ENCODE measurements at regions not wholly inside any gene's neighbourhood (a gene's known extent, or its start where the extent isn't known, plus 50 kb on each side); places are given as distances from the start of the nearest gene placed in this dataset.

DNA sequence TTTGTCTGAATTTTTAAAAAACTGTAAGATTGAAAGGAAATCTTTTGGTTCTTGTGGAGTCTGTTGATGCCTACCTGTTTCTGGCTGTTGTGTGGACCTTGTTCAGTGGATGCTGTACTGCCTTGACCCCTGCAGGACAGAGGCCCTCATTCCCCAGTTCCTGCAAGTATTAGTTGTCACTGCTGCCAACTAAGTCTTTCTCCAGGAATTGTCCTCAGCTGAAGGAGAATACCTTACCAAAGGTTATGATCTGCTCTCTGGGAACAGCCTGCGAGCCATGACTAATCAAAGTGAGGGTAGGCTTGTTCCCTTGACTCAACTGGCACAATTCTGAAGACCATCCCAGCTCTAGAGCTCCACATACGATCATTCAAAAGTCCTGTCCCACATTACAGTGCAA lies 145.3 kb upstream of the FST start:
- DNase-seq: no peak

DNA sequence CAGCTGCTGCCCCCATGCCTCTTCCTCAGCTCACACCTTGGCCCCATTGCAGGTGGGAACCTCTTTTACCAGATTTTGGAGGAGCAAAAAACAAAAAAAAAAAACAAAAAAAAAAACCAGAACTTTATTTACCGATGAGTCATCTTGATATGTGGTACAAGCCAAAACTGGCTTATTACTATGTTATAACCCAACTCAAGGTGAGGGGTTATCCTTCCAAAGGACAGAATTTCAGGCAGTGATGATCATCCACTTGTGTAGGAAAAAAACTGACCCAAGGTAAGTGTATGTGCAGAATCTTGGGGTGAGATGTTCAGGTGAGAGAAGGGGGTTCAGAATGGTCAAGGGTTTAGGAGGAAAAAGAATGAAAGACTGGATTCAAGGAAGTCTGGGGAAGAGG lies 142.6 kb upstream of the FST start:
- no peak for DNase-seq

DNA sequence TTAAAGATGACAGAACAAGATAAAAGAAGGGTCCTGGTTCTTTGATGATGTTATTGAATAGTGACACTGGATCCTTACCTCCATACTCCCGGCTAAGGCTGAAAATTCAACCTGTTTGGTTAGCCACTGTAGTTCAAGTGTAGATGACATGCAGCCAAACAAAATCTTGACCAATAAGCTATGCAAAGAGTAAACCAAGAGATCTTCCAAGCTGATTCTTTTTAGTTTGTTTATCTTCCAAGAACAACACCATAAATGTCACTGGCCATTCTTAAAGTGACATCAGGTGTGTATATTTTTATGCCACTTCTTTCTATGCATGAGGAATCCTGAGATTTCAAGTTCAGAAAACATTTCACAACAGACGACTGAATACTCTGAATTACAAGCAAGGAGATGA lies 141.5 kb upstream of the FST start:
- DNase-seq: no peak

DNA sequence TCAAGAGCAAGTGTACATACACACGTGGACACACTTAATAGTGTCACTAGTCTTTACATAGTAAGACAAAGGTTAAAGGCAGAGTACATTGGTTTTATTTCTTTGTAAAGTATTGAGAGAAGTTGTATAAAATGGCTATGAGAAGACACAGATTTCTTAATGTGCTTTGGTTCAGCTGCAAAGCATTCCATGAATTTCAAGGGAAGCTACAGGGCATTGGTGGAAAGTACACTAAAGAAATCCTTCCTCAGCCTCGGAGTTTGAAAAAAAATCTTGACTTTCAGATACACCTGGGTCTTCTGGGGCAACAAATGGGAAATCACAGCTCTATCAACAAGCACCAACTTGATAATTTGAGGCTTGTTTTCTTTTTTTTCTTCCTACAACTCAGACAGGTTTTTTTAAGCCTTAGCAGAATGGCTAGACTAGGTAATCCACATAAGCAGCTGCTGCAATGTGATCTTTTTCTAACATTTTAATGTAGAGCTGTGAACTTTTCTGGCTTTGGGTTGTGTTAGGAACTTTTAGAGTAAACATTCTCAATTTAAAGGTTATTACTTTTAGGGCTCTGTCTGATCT lies 140.4 kb upstream of the FST start:
- DNase-seq: no peak

DNA sequence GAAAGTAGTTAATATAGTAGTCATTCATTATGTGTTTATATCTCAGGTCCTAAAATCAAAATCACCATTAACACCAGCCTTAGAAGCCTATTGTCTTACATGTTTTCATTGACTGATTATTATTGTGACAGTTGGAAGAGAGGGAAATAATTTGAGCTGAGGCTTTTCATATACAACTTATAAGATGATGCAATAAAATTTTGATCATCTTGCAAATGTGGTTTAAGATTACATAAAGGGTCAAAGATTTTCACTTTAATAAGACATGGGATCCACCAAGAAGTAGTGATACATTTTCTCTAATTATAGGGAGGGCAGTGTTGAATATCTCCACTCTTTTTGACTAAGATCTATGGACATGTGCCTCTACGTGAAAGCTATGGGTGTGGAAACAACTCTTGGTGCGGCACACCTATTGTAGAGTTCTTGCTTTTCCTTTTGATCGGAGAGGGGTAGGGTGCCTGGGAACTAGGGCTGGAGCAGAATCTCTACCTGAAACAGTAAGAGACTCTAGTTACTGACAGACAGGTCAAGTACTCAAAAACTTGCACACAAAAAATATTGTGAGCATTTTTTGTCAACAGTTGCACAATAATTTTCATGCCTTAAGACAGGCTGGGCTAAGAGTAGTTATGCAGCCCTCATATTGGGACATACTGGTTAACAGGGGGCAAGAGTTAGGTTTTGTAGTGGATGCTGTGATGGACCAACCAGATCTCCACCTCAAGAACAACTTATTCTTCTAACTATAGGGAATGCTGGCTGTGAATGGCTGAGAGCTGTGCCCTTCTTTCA lies 139.3 kb upstream of the FST start:
- no peak for DNase-seq

DNA sequence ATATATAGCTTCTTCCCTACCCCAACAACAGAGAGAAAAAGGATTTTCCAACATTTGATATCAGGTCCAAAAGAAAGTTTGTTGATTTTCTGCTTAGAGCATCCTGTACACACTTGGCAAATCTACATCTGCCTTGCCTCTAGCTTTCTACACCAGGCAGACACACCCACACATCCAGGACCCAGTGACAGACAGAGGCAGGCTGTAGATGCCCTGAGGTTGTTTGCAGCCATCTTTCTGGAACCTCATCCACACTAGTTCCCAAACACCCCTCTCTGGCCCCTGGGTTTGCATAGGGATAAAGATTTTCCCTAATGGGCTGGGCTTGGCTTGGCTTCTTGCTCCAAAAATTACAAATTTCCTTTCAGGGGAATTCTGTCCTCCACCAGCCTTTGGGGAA lies 138.2 kb upstream of the FST start:
- DNase-seq: no peak

DNA sequence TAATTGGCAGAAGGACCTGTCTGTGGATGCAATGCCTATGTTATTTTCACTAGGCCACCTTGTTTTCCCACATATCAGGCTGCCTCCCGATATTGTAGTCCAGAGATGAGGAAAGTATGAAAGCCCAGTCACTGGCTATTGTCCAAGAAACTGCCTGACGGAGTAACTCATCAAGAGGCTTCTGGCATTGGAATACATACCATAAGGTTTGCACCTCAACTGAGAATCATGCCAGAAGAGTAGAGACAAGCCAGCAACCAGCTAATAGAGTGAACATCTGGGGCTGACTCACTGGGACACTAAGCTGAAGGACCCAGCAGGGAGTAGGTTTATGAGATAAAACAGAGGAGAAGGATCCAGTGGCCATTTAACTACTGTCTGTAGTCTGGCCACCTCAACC lies 137.2 kb upstream of the FST start:
- DNase-seq: no peak

DNA sequence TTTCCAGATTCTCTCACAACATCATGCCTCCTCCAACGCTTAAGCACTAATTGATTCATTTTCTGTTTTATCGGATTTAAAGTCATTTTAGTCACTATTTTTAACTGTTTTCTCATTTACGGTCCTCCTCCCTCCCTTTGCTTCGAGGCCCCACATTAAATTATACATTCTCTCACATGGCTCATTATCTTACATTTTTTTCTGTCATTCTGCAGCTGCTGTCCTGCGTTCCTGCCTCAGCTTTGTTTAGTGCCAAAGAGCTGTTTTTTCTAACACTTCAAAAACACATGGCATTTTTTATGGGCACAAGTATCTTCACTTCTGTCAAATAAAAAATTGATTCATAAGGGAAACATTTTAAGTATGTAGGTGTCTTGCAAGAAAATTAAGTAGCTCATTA lies 130.1 kb upstream of the FST start:
- DNase-seq: no peak

DNA sequence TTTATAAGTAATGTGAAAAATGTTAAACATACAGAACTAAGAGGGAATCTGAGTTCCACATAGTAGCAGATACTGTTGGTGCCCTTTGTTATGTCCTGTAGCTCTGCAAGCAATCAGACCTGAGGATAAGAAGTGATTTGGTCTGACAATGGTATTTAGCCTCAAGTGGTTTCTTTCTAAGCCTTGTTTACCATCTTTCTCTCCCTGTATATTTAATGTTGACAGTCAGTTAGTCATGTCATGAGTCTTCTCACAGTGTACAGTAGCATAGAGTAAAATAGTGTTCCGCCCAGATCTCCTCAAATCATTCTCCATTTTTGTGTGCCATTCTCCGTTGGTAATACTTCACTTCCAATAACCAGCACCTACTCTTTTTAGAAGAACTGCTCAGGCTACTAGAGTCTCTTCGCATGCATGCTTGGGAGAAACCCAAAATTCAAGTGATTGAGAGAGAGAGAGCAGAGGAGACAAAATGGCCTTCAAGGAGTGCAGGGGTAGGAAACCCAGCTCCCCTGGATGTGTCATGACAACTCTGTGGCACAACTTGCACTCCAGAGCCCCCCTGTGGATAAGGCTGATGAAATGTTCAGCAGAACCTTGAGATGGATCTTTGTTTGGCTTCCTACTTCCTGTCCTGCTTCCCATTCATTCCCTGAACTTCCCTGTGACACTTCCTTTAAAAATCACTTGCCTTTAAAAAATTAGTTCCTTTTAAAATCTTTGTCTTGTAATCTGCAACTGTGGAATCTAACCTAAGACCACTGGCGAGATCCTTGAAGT lies 129.2 kb upstream of the FST start:
- no peak for DNase-seq

DNA sequence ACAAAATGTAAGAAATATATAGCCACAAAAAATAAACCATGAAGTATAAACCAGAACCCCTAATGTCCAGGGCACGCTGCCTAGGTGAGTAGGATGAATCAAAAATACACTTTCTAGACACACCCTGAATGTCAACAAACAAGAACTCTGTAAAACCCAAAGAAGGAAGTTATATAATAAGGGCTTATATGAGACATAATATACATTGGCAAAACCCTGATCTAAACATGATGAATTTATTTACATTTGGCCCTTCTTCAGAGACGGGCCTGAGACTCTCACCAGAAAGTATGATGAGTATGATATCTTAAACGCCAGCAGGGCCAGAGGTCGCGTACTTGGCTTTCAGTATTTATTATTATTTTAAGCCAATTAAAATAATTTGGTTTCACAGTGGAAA lies 125.1 kb upstream of the FST start:
- DNase-seq: no peak

DNA sequence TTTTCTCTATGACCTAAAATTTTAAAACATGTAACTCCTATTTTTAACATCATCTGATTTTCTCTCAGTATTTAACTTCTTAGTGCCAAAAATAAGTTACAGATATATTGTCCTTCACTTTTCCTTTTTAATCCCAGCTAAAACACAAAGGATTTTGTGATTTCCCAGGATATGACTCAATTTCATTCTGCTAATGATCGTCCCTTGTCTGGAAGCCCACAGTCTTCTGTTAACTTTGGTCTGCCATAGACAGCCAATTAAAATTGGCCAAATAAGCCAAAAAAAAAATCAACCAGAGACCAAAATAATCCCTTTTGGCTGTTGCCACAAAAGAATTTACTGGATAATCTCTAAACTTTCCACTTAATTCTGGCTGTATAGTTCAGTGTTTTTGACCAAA lies 124.5 kb upstream of the FST start:
- no peak for DNase-seq

DNA sequence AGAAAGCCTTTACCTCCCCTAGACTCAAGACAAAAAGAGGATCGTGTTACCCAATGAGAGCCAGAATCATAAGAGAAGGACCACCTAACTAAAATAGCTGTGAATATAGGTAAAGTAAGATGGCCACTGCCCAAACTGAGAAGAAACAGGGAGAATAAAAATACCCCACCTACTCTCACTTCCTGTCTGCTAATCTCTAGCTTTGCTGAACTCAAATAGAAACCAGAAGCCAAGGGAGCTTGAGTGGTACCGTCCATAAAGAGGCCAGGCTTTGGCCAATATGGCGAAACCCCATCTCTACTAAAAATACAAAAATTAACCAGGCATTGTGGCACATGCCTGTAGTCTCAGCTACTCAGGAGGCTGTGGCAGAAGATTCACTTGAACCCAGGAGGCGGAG lies 123.0 kb upstream of the FST start:
- DNase-seq: no peak

DNA sequence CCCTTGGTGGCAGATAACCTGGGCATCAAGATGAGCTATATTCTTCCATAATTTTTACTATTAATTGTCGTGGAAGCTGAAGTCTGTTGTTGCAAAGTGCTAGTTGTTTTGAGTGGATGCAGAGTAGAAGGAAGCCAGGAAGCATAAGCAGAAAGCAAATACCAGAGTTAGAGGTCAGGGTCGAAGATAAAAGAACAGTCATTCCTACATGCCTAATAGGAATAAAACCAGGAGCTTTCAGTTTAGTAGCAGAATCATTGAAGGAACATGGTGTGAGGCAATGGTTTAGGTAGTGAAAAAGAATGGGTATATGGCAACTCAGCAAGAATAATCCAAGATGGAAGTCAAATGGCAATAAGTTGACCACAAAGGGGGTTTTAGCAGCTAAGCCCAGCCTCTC lies 121.6 kb upstream of the FST start:
- no peak for DNase-seq

DNA sequence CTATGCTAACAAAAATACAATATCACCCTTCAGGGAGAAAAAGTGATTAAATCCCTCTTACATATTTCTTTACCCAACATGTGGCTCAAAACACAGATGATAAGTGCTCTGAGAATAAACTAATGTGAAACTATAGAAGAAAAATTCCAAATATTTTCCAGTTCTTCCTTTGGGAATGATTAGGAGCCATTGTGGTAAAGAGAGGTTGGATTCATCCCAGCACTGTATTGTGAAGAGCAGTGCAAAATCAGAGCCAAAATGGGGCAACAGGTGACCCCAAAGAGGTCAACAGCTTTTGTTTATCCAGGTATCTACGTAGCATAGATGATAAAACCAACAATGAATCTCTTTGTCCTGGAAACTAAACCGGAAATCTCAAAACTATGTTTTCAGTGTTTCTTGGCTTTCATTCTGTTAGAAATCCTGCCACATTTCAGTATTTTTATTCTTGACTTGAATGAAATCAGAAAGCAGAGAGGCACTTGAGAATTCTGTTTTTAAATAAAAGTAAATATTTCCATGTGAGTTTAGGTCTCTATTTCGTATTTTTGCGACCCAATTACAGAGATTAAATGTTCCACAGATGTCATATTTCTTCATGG lies 120.4 kb upstream of the FST start:
- DNase-seq: no peak

DNA sequence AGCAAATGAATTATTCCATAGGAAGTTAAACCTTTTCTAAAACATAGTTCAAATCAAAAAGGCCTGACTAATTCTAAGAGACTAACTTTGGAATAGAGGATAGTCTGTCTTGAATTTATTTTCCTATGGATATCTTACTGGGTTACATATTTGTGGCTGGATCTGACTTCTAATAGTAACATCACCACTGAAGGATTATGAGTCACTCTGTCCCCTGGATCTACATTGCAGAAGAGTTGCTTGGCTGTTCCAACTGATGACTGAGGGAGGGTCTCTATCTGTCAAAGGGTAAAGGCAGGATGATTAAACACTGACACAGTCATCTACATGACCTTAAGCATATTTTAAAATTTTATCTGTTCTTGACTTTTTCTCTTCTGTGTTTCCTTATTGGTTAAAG lies 119.6 kb upstream of the FST start:
- no peak for DNase-seq

DNA sequence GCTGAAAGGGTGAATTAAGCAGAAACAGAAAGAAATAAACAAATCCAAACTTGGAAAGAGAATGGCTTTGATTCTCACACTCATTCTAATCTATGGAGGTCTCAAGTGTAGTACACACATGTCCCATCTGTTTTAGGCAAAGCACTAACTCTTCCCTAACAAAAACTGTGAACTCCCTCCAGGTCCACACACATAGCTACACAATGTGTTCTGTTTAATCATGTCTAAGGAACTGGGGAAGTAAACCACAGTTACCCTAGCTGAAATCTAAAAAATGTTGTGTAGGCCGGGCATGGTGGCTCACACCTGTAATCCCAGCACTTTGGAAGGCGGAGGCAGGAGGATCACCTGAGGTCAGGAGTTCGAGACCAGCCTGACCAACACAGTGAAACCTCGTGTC lies 118.7 kb upstream of the FST start:
- no peak for DNase-seq

DNA sequence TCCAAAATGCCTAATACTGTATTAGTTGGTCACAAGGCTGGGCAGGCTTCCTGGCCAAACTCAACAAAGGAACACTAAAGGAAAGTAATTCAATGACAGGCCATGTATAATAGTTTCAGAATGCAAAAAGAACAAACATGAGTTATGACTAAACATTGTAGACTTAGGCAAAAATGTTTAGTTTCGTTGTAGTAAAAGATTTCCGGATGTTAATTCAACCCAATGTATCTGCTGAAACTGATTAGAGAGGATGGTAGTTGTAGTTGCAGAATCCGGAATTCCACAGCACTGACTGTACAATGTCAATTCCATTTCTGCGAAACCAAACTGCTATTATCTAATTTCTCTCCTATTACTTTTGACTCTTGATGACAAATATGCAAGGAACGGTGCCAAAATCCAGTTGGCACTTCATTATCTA lies 117.9 kb upstream of the FST start:
- DNase-seq: no peak

DNA sequence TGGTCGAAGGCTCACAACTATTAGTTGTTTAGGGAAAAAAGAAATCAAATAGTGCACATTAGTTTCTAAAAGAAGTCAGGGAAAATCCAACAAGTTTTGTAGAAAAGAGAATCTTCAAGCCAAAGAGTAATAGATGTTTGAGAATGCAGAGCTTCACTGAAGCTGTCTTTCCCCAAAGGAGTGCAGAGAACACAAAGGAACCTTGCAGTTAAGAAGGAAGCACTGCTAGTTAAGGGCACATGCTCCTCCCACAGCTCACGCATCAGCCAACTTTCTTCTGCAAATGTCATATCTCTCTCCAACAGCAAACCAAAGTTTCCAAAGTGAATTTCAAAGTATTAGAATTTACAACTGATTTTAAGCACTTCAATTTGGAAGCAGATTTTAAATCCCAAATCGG lies 116.4 kb upstream of the FST start:
- no peak for DNase-seq

DNA sequence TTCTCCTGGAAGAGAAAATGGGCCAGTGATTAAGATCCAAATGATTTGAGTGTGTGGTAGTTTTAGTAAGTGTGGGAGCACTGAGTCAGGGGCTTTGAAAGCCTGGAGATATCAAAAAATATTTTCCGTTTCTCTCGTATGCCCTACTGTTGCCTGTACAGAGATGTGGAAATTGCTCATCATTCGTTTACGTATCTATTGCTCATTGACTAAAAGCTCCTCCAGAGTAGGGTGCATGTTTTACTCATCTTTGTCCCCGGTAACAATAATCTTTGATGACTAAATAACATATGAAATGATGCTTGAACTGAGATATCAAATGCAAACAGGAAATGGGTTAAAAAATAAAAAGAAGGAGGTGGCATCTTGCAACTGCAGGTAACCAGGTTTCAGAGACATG lies 114.2 kb upstream of the FST start:
- DNase-seq: no peak

DNA sequence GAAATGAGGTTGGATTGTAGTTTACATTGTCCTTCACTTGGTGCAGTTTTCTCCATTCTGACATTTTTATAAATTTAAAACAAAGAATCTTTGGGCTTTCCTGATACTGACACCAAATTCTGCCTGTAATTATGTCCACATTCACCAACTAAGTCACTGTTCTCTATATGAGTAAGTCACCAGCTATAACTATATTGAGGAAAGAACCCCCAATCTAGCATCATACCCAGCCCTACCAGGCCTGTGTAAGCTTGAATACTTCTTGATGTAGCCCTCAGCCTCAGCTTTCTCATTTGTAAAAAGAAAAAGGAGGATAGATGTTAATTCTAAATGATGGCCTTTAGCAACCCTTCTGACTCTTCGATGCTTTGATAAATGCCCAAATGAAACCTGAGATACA lies 112.7 kb upstream of the FST start:
- no peak for DNase-seq

DNA sequence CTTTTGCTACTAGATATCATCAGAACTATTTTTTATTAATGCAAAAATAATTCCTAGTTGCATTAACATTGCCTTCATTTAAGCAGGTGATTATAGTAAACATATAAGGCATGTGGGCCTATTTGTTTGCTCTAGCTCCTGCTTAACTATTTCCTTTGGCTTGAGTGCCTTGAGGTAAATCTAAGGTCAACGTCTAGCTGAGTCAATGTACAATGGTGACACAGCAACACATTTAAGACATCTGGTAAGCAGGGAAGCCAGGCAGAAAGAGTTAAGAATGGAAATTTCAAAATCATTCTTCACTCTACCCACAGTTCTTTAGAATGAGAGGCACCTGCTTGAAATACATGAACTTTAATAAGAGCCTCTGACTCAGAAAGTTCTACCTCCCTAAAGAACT lies 111.9 kb upstream of the FST start:
- no peak for DNase-seq

DNA sequence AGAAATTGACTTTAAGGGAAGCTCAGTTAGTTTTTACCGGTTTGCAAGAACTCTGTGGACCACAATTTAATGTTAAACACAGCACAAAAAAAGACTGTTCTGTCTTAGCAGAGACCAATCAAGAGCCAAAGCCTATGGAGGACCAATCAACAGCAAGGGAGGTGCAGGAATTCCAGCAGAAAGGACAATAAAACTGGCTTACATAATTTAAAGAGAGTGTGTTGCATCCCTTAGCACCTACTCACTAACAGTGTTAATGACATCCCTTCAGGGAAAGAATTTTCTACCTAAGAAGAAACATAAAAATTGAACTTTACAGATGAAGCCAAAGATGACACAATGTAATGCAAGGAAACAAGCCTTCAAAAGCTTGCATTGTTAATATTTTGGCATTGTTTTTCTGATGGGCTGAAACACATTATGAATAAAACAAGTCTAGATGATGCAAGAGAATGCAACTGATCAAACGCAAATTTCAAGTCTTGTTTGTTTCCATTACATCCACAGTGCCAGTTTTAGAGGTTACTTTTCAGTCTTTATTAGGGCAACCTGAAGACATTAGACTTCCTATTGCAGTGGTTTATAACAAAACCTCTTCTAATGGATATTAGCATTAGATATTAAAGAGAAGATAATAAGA lies 111.3 kb upstream of the FST start:
- no peak for DNase-seq

DNA sequence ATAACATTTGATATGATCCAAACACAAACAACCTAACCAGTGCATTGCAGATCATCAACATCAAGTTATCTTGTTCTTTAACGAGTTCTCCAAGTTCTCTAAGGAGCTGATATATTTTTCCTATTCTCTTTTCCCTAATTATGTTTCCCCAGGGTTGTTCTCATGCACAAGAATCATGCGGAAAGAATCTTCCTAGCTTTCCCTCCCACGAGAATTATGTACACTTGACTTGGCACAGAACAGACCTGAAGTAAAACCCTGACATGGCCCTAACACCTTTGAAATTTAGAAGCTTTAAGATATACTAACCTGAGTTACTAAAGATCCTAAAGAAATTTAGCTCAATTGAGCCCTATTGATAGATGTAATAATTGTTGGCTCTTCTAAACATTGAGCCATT lies 110.7 kb upstream of the FST start:
- no peak for DNase-seq

Measured in left hindlimb (tissue), 1 donor.